ENCODE measurements at regions not wholly inside any gene's neighbourhood (a gene's known extent, or its start where the extent isn't known, plus 50 kb on each side); places are given as distances from the start of the nearest gene placed in this dataset.

- no peak overlapping the region for H3K4me3 ChIP-seq
- H3K4me1 ChIP-seq: no peaks in the 10 kb centered on the region
- no peak for DNase-seq (ENCODE audit: low spot score in 2 of 2)
- intact Hi-C loops (cut with DNase I): no loop called here
- no peak for TF ChIP-seq CTCF (IDR thresholded peaks at IDR 0.05)
- H3K27me3 ChIP-seq: no peaks in the 10 kb centered on the region
- no peaks in the 10 kb centered on the region for H3K9me3 ChIP-seq
- no peaks in the 10 kb centered on the region for H3K36me3 ChIP-seq
- H3K27ac ChIP-seq: no peak overlapping the region
Measured at GRCh38 chr6:128648022-128648598, 127.7 kb upstream of the PTPRK start.

- Histone ChIP-seq H3K27me3 (no peaks in the 10 kb centered on the region), H3K4me1 (no peaks in the 10 kb centered on the region), H3K36me3 (no peaks in the 10 kb centered on the region), H3K4me3 (no peak overlapping the region), H3K27ac (no peak overlapping the region), H3K9me3 (no peaks in the 10 kb centered on the region)
- no peak for TF ChIP-seq CTCF (IDR thresholded peaks at IDR 0.05)
- no peak for DNase-seq (ENCODE audit: low spot score in 2 of 2)
- intact Hi-C loops (cut with DNase I): no loop called here
Measured at GRCh38 chr6:128642132-128642531, 121.7 kb upstream of the PTPRK start.

GRCh38 chr6:128641703-128642102 is 121.3 kb upstream of the PTPRK start:
- no peak overlapping the region for H3K27ac ChIP-seq
- intact Hi-C loops (cut with DNase I): no loop called here
- no peak for TF ChIP-seq CTCF (IDR thresholded peaks at IDR 0.05)
- H3K4me1 ChIP-seq: no peaks in the 10 kb centered on the region
- H3K36me3 ChIP-seq: no peaks in the 10 kb centered on the region
- H3K4me3 ChIP-seq: no peak overlapping the region
- no peak for DNase-seq (ENCODE audit: low spot score in 2 of 2)
- no peaks in the 10 kb centered on the region for H3K9me3 ChIP-seq
- H3K27me3 ChIP-seq: no peaks in the 10 kb centered on the region

GRCh38 chr6:128638817-128639216 is 118.4 kb upstream of the PTPRK start:
- no peak overlapping the region for H3K4me3 ChIP-seq
- DNase-seq (ENCODE audit: low spot score in 2 of 2): no peak
- intact Hi-C loops (cut with DNase I): no loop called here
- no peaks in the 10 kb centered on the region for H3K4me1 ChIP-seq
- H3K27ac ChIP-seq: no peak overlapping the region
- no peaks in the 10 kb centered on the region for H3K27me3 ChIP-seq
- H3K36me3 ChIP-seq: no peaks in the 10 kb centered on the region
- H3K9me3 ChIP-seq: no peaks in the 10 kb centered on the region
- TF ChIP-seq CTCF (IDR thresholded peaks at IDR 0.05): no peak

GRCh38 chr6:128635219-128635618 is 114.8 kb upstream of the PTPRK start:
- no peaks in the 10 kb centered on the region for H3K9me3 ChIP-seq
- H3K4me1 ChIP-seq: no peaks in the 10 kb centered on the region
- intact Hi-C loops (cut with DNase I): no loop called here
- no peak overlapping the region for H3K27ac ChIP-seq
- H3K27me3 ChIP-seq: no peaks in the 10 kb centered on the region
- no peak overlapping the region for H3K4me3 ChIP-seq
- TF ChIP-seq CTCF (IDR thresholded peaks at IDR 0.05): no peak
- DNase-seq (ENCODE audit: low spot score in 2 of 2): no peak
- no peaks in the 10 kb centered on the region for H3K36me3 ChIP-seq

- H3K27ac ChIP-seq: no peak overlapping the region
- H3K36me3 ChIP-seq: no peaks in the 10 kb centered on the region
- no peaks in the 10 kb centered on the region for H3K4me1 ChIP-seq
- no peak for TF ChIP-seq CTCF (IDR thresholded peaks at IDR 0.05)
- intact Hi-C loops (cut with DNase I): no loop called here
- no peaks in the 10 kb centered on the region for H3K27me3 ChIP-seq
- DNase-seq (ENCODE audit: low spot score in 2 of 2): no peak
- H3K4me3 ChIP-seq: no peak overlapping the region
- no peaks in the 10 kb centered on the region for H3K9me3 ChIP-seq
Measured at GRCh38 chr6:128632131-128632530, 111.7 kb upstream of the PTPRK start.
